ENCODE measurements at regions not wholly inside any gene's neighbourhood (a gene's known extent, or its start where the extent isn't known, plus 50 kb on each side); places are given as distances from the start of the nearest gene placed in this dataset.
A peak's percentile ranks its signal among the peaks of the same experiment; 100 is the strongest.

DNA sequence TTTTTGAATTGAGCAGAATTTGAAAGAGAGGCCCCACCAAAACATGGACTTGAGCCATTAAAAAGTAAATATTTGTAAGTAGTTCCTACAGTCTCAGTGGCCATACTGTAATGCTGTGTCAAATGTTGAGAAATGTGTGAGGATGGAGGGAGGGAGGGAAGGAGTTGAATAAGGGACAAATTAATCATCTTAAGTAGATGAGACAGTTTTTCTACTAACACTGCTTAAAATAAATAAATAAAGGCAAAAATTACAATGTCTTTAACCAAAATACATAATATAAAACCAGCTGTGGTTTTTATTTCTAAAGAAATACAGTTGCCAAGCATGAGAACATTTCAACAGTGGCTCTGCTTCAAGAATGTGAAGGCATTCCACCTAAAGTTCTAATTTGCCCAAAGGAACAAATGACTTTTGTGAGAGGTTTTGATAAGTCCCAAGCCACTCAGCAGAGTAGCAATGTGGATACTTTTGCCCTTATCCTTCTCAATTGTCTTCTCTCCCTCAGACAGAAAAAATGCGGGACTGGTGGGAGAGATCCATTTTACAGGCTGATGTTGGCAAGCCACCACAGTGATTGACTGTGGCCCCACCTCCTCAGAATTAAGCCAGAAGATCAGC lies 427.0 kb upstream of the RARB start:
- DNase-seq (ENCODE audit: low spot score): no peak

DNA sequence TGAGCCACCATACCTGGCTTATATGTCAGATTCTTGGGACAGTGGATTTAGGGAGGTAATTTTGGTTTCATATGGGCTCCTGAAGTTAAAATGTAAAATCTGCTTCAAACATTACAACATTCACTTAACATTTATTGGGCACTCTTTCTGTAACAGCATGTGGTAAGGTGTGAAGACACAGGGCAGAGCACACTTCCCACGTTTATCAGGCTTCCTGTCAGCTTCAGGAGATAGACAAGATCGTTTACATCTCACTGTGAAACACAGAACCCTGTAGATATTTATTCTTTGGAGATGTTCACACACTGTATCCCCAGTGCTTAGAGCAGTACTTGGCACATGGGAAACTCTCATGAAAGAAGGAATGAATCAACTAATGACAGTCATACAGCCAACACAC lies 426.0 kb upstream of the RARB start:
- DNase-seq (ENCODE audit: low spot score): no peak

DNA sequence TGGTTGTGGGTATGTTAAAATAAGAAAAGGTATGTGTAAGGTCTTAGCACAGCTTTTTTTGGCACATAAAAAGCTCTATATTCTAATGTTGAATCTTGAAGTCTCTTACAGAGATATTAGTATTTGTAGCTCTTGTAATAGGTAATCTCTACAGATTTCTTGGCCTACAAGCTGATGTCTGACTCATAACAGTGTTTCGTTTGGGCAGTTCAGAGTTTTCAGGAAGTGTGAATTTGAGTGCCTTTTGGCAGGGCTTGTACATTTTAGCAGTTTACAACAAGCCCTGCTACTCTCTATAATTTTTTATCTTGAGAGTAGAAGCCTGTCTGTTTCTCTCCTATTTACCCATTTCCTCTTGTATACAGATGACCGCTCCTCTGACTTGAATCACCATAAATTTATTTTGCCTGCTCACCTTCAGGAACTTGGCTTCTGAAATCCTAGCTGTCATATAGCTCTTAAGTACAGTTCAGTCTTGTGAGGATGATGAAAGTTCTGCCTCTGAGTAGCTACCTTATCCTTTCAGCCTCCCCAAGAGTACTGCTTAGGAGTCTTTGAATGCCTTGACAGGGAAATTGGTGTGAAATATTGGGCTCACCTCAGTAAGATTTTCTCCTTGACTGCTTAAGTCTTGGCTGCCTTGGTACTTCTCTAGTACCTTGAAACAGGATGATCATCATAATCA lies 419.9 kb upstream of the RARB start:
- DNase-seq (ENCODE audit: low spot score): no peak

DNA sequence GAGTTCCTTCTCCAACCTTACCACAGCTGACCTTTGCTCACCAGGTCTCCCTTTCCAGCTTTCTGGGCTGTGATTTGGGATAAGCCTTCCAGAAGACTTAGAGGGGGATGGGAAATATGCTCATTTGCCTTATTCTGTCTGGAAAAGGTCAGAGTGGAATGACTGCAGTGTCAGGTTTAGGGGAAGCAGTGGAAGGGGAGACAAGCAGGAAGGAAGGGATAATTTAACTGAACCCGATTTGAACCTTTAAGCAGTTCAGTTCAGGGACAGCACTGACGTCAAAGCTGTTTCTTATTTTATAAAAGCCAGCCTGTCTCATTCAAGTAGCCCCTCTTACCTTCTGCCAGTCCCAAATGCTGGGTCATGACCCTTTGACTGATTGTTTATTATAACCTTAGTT lies 418.4 kb upstream of the RARB start:
- DNase-seq (ENCODE audit: low spot score): no peak

DNA sequence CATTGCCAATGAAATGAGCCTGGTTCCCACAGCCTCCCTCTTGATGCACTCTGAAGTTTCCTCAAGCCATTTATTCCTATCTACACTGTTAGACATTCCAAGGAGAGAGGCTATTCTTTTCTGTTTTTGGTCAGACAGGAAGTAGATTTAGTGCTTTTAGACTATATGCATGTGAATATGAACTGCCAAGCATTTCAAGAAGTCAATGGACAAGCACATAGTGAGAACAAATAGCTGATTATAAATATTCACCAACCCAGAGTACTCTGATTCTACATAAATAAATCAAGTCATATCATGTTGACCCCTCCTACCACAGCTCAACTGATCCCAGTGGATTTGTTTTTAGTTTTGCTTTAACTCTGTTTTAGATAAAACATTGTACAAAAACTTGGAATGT lies 412.5 kb upstream of the RARB start:
- peak; percentile 63 for DNase-seq (ENCODE audit: low spot score)

DNA sequence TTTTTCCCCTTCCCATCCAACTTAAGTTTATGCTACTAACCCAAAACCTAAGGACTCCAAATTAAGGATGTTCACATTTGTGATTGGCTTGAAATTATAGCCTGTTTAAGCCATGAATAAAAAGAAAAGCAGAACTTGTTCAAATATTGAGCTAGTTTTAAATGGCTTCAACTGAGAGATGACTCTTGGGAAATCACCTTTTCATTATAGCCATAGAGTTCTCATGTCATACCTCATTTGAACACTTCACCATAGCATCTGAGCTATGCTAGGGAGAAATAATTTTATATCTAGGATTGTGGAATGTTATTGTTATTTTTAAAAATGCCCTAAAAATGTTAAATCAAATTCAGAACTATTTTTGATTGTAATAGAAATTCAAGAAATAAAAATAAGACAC lies 409.2 kb upstream of the RARB start:
- DNase-seq (ENCODE audit: low spot score): no peak

DNA sequence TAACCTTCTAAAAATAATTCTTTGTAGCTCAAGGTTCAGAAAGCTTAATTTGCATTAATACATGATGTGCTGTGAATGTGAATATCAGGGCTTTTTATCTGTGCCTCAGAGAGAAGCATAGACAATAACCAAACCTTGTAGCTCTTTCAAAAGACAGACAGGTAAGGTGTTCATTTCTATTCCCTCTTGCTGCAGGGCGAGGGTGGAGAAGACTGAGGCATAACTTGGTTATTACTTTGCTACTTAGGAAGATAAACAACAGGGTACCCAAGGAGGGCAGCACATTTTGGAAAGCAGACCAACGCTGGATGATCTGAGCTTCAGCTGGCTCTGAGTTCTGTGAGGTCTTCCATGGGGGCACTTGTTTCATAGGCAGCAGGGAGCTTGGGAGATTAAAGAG lies 408.6 kb upstream of the RARB start:
- DNase-seq (ENCODE audit: low spot score): no peak

- DNase-seq (ENCODE audit: low spot score): peak; percentile 76
Measured at GRCh38 chr3:25021816-25022215, 406.2 kb upstream of the RARB start.

- no peak for DNase-seq (ENCODE audit: low spot score)
Measured at GRCh38 chr3:25023876-25024275, 404.2 kb upstream of the RARB start.

- DNase-seq (ENCODE audit: low spot score): no peak
Measured at GRCh38 chr3:25025236-25025635, 402.8 kb upstream of the RARB start.

DNA sequence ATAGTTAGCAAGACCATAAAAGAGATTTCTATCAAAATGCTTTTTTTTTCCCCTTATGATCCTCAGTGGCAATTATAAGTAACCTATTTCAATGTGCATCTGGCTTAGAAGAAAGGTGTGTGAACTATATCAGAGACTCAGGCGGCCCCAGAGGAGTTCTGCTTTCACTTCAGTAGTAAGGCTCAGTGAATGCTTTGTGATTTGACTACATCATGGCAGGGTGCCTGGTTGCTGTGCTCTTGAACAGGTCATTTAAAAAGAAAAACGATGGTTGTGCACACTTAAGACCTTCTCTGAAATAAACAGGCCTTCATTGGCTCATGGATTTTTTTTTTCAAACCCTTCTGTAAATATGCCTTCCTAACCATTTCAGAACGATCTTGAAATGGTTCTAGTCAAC lies 400.4 kb upstream of the RARB start:
- no peak for DNase-seq (ENCODE audit: low spot score)

- no peak for DNase-seq (ENCODE audit: low spot score)
Measured at GRCh38 chr3:25029820-25030219, 398.2 kb upstream of the RARB start.

GRCh38 chr3:25032344-25032743 lies 395.7 kb upstream of the RARB start:
- DNase-seq (ENCODE audit: low spot score): no peak

DNA sequence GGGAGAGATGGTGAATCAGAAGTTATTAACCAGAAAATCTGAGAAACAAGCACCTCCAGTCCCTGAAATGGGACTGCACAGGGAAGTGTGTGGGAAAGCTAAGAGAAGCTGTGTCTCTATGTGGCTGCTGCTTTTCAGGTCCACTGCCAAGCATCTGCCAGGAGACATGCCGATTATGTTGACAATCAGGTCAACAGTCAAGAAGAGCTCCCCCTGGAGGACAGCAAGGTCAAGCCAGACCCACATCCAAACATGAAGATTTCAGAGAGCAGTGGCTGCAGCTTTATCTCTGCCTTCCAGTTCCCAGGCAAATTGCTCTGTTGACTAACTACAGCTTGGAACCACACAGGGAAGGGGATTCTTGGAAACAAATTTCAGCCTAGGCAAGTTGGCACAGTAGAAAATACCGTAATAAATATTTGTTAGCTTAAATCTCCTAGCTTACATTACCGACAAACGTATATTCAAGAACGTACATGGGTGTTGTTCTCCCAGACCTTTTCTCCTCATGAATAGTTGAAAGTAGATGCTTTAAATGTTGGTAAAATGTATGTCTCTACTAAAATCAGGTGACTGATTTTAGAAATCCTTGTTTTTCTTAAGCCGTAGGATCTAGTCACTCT lies 394.5 kb upstream of the RARB start:
- DNase-seq (ENCODE audit: low spot score): peak; percentile 91

DNA sequence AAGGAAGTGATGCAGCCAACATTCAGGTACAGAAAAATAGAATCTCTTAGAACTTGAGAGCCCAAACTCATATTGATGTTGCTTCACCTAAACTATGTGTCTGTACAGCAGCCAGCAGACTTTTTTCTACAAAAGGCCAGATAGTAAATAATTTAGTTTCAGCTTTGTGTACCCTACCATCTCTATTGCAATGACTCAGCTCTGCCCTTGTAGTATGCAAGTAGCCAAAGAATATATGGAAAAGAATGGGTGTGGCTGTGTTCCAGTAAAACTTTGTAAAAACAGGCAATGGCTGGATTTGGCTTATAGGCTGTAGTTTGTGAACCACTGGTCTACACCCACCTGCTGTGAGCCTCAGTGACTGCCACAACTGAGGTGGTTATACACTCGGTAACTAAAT lies 392.5 kb upstream of the RARB start:
- DNase-seq (ENCODE audit: low spot score): no peak

DNA sequence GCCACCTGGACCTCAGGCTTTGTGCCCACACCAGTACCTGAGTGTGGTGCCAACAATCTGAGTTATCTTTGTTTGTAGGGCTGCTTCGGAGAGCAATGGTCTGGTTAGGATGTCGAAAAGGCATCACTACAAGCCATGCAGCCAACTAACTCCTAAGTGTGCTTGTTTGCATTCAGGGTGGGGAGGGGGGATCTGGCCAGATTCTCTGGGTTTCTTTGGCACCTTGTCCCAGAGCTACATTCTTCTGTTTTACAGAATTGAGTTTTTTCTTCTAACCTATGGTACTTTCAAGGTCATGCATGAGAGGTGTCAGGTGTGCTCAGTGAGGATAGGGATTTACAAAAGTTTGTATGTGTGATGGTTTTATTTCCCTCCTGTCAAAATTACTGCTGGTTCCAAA lies 391.4 kb upstream of the RARB start:
- no peak for DNase-seq (ENCODE audit: low spot score)

DNA sequence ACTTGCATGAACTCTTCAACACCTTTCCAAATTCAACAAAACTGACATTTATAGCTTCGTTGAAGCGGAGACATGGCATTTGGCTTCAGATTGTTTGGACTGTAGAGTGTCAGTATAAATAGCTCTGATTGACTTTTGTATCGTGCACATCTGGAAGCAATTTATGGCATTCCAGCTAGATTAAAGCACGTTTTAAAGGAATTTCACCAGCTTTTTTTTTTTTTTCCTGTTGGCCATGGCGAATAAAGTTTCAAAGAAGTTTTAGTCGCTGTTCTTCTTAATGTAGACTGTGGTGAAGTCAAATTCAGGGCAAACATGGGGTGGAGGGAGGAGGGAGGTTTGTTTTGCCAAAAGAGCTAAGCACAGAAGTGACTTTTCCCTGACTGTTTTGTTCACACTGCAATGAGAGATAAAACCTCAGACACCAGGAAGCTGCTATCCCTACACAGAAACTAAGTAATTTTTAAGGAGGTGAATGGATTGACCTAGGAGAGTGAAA lies 391.0 kb upstream of the RARB start:
- no peak for DNase-seq (ENCODE audit: low spot score)

DNA sequence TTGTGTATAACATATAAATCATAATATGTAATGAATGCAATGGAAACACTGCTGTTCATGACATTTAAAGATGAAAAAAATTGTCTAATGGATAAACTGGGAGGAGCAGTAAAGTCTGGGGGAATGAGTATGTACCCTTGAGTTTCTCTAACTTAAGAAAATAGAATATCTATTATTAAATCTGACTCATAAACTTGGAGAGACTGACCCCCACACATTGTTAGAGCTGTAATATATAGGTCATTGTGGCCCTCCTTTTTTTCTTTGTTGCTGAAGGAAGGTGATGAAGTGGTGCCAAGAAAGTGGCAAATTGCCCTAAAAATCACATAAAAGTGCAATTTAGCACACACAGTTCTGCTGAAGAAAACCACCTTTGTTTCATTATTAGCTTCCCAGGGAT lies 389.8 kb upstream of the RARB start:
- DNase-seq (ENCODE audit: low spot score): no peak

- no peak for DNase-seq (ENCODE audit: low spot score)
Measured at GRCh38 chr3:25038922-25039321, 389.1 kb upstream of the RARB start.

- no peak for DNase-seq (ENCODE audit: low spot score)
Measured at GRCh38 chr3:25040748-25041147, 387.3 kb upstream of the RARB start.

- DNase-seq (ENCODE audit: low spot score): no peak
Measured at GRCh38 chr3:25041871-25042584, 386.0 kb upstream of the RARB start.

DNA sequence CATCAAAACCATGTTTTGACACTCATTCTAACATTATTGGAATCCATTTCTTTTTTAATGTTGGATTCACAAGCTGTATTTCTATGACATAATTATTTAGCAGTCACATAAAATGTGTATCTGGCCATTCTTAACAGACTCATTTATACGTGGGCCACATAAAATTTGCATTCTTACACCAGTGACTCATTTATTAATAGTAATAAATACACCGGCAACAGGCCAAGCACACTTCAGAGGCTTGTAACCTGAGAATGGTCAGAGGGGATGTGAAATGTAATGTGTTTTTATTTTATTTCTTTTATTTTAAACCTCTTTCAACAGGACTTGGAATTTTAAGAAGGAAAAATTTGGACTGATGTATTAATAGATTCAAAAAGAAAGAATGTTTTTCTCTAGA lies 384.9 kb upstream of the RARB start:
- DNase-seq (ENCODE audit: low spot score): no peak

DNA sequence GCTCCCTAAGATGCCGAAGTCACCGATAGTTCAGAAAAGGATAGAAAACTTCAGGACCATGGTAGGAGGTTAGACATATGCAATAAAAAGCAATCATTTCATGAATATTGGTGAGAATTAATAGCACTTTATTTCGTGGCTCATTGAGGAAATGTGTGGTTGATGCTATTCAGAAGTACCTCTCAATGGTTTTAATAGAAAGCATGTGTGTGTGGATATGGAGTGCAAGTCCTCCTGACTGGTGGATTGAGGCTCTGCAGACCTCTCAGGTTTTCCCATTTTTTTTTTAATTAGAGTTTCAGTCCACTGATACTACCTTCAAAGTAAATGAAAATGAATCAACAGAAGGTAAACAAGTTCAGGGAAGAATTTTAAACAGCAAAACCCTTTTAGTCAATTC lies 384.3 kb upstream of the RARB start:
- no peak for DNase-seq (ENCODE audit: low spot score)
